Thyroid gland (tissue), 4 donors: ENCODE measurements at regions not wholly inside any gene's neighbourhood (a gene's known extent, or its start where the extent isn't known, plus 50 kb on each side); places are given as distances from the start of the nearest gene placed in this dataset.
"Not testable (repeated sequence)": the region's sequence is repeated elsewhere in the genome, so short reads cannot be mapped to it uniquely, and the experiment has no call there.

Experiments
- POLR2A ChIP-seq, 2 donors: fragments of 450-650 bp; IDR thresholded peaks; one replicate each; pipeline ENCODE4 v1.6.1; 2017; ENCODE audit warnings: antibody characterized with exemption in 2 of 2, mild to moderate bottlenecking in 2 of 2, moderate library complexity in 1 of 2
- TF ChIP-seq, protein P1 (sequence below), 6 experiments: fragments of 200-600 bp in 3 of 6; fragments of 450-650 bp in 3 of 6; sonication (generic) in 3 of 6; IDR thresholded peaks; one replicate each; pipeline ENCODE4 v1.5.1; 2016 to 2019; ENCODE audit warnings: antibody characterized with exemption in 6 of 6, mild to moderate bottlenecking in 2 of 6, inconsistent platforms in 1 of 6, moderate library complexity in 1 of 6

GRCh38 chr15:26026671-26027070, 163.5 kb upstream of the ATP10A start:
- TF ChIP-seq, protein P1, sequence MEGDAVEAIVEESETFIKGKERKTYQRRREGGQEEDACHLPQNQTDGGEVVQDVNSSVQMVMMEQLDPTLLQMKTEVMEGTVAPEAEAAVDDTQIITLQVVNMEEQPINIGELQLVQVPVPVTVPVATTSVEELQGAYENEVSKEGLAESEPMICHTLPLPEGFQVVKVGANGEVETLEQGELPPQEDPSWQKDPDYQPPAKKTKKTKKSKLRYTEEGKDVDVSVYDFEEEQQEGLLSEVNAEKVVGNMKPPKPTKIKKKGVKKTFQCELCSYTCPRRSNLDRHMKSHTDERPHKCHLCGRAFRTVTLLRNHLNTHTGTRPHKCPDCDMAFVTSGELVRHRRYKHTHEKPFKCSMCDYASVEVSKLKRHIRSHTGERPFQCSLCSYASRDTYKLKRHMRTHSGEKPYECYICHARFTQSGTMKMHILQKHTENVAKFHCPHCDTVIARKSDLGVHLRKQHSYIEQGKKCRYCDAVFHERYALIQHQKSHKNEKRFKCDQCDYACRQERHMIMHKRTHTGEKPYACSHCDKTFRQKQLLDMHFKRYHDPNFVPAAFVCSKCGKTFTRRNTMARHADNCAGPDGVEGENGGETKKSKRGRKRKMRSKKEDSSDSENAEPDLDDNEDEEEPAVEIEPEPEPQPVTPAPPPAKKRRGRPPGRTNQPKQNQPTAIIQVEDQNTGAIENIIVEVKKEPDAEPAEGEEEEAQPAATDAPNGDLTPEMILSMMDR (IDR thresholded peaks at IDR 0.05) = not testable (repeated sequence)
- TF ChIP-seq POLR2A (IDR thresholded peaks at IDR 0.05) = not testable (repeated sequence)
